GM23338 (cell line): ENCODE measurements at regions not wholly inside any gene's neighbourhood (a gene's known extent, or its start where the extent isn't known, plus 50 kb on each side); places are given as distances from the start of the nearest gene placed in this dataset.

Source experiments
- CTCF ChIP-seq, 2 experiments: fragments of 200-600 bp in 1 of 2; sonication (generic) in 1 of 2; conservative IDR thresholded peaks; 2 replicates each; pipeline versions ENCODE4 v1.5.1 to v1.6.1; 2016 to 2017; ENCODE audit warnings: antibody characterized with exemption in 2 of 2, low read depth in 2 of 2, mild to moderate bottlenecking in 2 of 2, moderate library complexity in 1 of 2
- POLR2AphosphoS5 ChIP-seq: IDR thresholded peaks from 2 replicates; pipeline ENCODE4 v1.6.1; 2016; ENCODE audit warnings: antibody characterized with exemption, low read depth

- TF ChIP-seq POLR2AphosphoS5 (no peak), CTCF (conservative IDR thresholded peaks at IDR 0.05; ENCODE audit: low read depth in 2 of 2) (no peak)
These were observed 373.6 kb downstream of the EMP1 start for GRCh38 chr12:13570005-13570694.
